IMR-90 (cell line): ENCODE measurements at regions not wholly inside any gene's neighbourhood (a gene's known extent, or its start where the extent isn't known, plus 50 kb on each side); places are given as distances from the start of the nearest gene placed in this dataset.

Experiments used
- ATAC-seq: fragments of 200-7000 bp; cut with Tn5 transposase; 2 replicates; pipeline ENCODE4 v1.9.1; 2020; ENCODE audit warnings: low read depth, mild to moderate bottlenecking, moderate library complexity
- BruUV-seq: library from RNA; stranded (reverse); fragments of 400-500 nt; replicated peaks from 2 replicates; lab custom pipeline; 2021; lab: Mats Ljungman, UMichigan
- CTCF ChIA-PET: fragments of 300-600 bp; formaldehyde crosslinking; extraction: SDS; loops from one replicate; lab custom pipeline; 2021; ENCODE audit warnings: antibody characterized with exemption; lab: Yijun Ruan, JAX
- POLR2A ChIA-PET: fragments of 300-600 bp; sonication (Branson Sonifier 250); formaldehyde crosslinking; loops from one replicate; lab custom pipeline; 2022; ENCODE audit warnings: antibody characterized with exemption; ENCODE audit not compliant: unreplicated experiment; lab: Charles Lee
- DNase-seq: peaks from one replicate; pipeline ENCODE4 v3.0.0; 2013
- H2AFZ ChIP-seq: replicated peaks from 2 replicates; pipeline ENCODE3; 2013; ENCODE audit warnings: low read length, mild to moderate bottlenecking; ENCODE audit not compliant: poor library complexity
- H2AK5ac ChIP-seq: 2 replicates; pipeline ENCODE4 v1.6.1; 2013; ENCODE audit warnings: low read depth, low read length, inconsistent platforms
- H2AK9ac ChIP-seq: replicated peaks from 2 replicates; pipeline ENCODE3; 2013; ENCODE audit warnings: mild to moderate bottlenecking, low read depth, low read length, moderate library complexity; ENCODE audit not compliant: poor library complexity
- H2BK120ac ChIP-seq: 2 replicates; pipeline ENCODE4 v1.6.1; 2013; ENCODE audit warnings: low read depth, low read length, inconsistent platforms
- H2BK15ac ChIP-seq: 3 replicates; pipeline ENCODE4 v1.6.1; 2013; ENCODE audit warnings: low read depth, low read length, inconsistent platforms
- H2BK20ac ChIP-seq: 2 replicates; pipeline ENCODE4 v1.6.1; 2013; ENCODE audit warnings: low read depth, mild to moderate bottlenecking, inconsistent platforms, low read length, moderate library complexity
- H2BK5ac ChIP-seq: 2 replicates; pipeline ENCODE4 v1.6.1; 2013; ENCODE audit warnings: mild to moderate bottlenecking, low read depth, low read length, inconsistent platforms; ENCODE audit not compliant: poor library complexity, severe bottlenecking
- H3K14ac ChIP-seq: replicated peaks from 2 replicates; pipeline ENCODE4 v1.6.1; 2013; ENCODE audit warnings: low read depth, low read length, inconsistent platforms
- H3K18ac ChIP-seq: 2 replicates; pipeline ENCODE4 v1.6.1; 2013; ENCODE audit warnings: low read depth, low read length, control low read depth
- H3K23ac ChIP-seq: 2 replicates; pipeline ENCODE4 v1.6.1; 2013; ENCODE audit warnings: low read depth, low read length, inconsistent platforms
- H3K27ac ChIP-seq: 2 replicates; pipeline ENCODE4 v1.5.1; 2013; ENCODE audit warnings: mild to moderate bottlenecking, control low read depth, low read length; ENCODE audit not compliant: insufficient read depth
- H3K27me3 ChIP-seq: 2 replicates; pipeline ENCODE4 v1.6.1; 2013; ENCODE audit warnings: low read length; ENCODE audit not compliant: control insufficient read depth, insufficient read depth
- H3K36me3 ChIP-seq: 2 replicates; pipeline ENCODE4 v1.6.1; 2013; ENCODE audit warnings: low read length, mixed read lengths; ENCODE audit not compliant: control insufficient read depth, insufficient read depth
- H3K4ac ChIP-seq: 2 replicates; pipeline ENCODE4 v1.6.1; 2013; ENCODE audit warnings: low read depth, low read length, inconsistent platforms
- H3K4me1 ChIP-seq: 2 replicates; pipeline ENCODE4 v1.6.1; 2013; ENCODE audit warnings: low read length, mixed read lengths; ENCODE audit not compliant: control insufficient read depth, insufficient read depth
- H3K4me2 ChIP-seq: 2 replicates; pipeline ENCODE4 v1.6.1; 2013; ENCODE audit warnings: low read depth, mild to moderate bottlenecking, control low read depth, low read length, moderate library complexity
- H3K4me3 ChIP-seq: 2 replicates; pipeline ENCODE4 v1.5.1; 2013; ENCODE audit warnings: low read depth, mild to moderate bottlenecking, control low read depth, low read length, moderate library complexity; ENCODE audit not compliant: insufficient read depth
- H3K56ac ChIP-seq: 2 replicates; pipeline ENCODE4 v1.6.1; 2013; ENCODE audit warnings: low read length, inconsistent platforms; ENCODE audit not compliant: insufficient read depth; ENCODE audit errors: extremely low read depth
- H3K79me1 ChIP-seq, 2 experiments: 2 replicates each; pipeline ENCODE4 v1.6.1; 2013; ENCODE audit warnings: low read length in 2 of 2, inconsistent platforms in 1 of 2, low read depth in 1 of 2
- H3K9ac ChIP-seq: 2 replicates; pipeline ENCODE4 v1.6.1; 2013; ENCODE audit warnings: low read depth, low read length, control low read depth
- H3K9me1 ChIP-seq: 2 replicates; pipeline ENCODE4 v1.6.1; 2013; ENCODE audit warnings: low read length, inconsistent platforms; ENCODE audit not compliant: insufficient read depth
- H3K9me3 ChIP-seq: 2 replicates; pipeline ENCODE4 v1.6.1; 2013; ENCODE audit warnings: low read length; ENCODE audit not compliant: control insufficient read depth, insufficient read depth
- H4K20me1 ChIP-seq: 2 replicates; pipeline ENCODE4 v1.6.1; 2013; ENCODE audit warnings: low read length, inconsistent platforms; ENCODE audit not compliant: insufficient read depth
- H4K5ac ChIP-seq: 2 replicates; pipeline ENCODE4 v1.6.1; 2013; ENCODE audit warnings: mild to moderate bottlenecking, low read depth, low read length, control low read depth
- H4K8ac ChIP-seq, 2 experiments: 2 replicates each; pipeline ENCODE4 v1.6.1; 2013; ENCODE audit warnings: low read depth in 2 of 2, low read length in 2 of 2, control low read depth in 1 of 2, inconsistent platforms in 1 of 2
- H4K91ac ChIP-seq: 2 replicates; pipeline ENCODE4 v1.6.1; 2013; ENCODE audit warnings: low read depth, low read length, inconsistent platforms; ENCODE audit not compliant: insufficient read depth
- BHLHE40 ChIP-seq: fragments of 150-350 bp; IDR thresholded peaks from 2 replicates; pipeline ENCODE4 v1.6.1; 2016; ENCODE audit warnings: mild to moderate bottlenecking, low read depth, low read length
- CEBPB ChIP-seq: IDR thresholded peaks from 2 replicates; pipeline ENCODE4 v1.6.1; 2012; ENCODE audit warnings: low read depth, low read length, improper control_type of control experiment
- CHD1 ChIP-seq: IDR thresholded peaks from 2 replicates; pipeline ENCODE4 v1.6.1; 2012; ENCODE audit warnings: low read depth, low read length, improper control_type of control experiment
- ELK1 ChIP-seq: fragments of 150-350 bp; IDR thresholded peaks from 2 replicates; pipeline ENCODE4 v1.6.1; 2016; ENCODE audit warnings: low read depth, mild to moderate bottlenecking, low read length, moderate library complexity, borderline replicate concordance
- FOS ChIP-seq: fragments of 150-350 bp; IDR thresholded peaks from 2 replicates; pipeline ENCODE4 v1.6.1; 2016; ENCODE audit warnings: low read depth, low read length
- MAFK ChIP-seq: IDR thresholded peaks from 2 replicates; pipeline ENCODE4 v1.6.1; 2012; ENCODE audit warnings: low read depth, low read length, improper control_type of control experiment
- MAZ ChIP-seq: IDR thresholded peaks from 2 replicates; pipeline ENCODE4 v1.6.1; 2012; ENCODE audit warnings: low read depth, mild to moderate bottlenecking, low read length, improper control_type of control experiment, moderate library complexity, borderline replicate concordance
- MXI1 ChIP-seq: IDR thresholded peaks from 2 replicates; pipeline ENCODE4 v1.6.1; 2012; ENCODE audit warnings: low read depth, mild to moderate bottlenecking, low read length, moderate library complexity, borderline replicate concordance
- NFE2L2 ChIP-seq: fragments of 150-350 bp; IDR thresholded peaks from 2 replicates; pipeline ENCODE4 v1.6.1; 2016; ENCODE audit warnings: low read depth, mild to moderate bottlenecking, low read length
- POLR2A ChIP-seq: IDR thresholded peaks from 2 replicates; pipeline ENCODE4 v1.6.1; 2012; ENCODE audit warnings: mild to moderate bottlenecking, low read depth, low read length
- RAD21 ChIP-seq: IDR thresholded peaks from 2 replicates; pipeline ENCODE4 v1.6.1; 2012; ENCODE audit warnings: low read length, improper control_type of control experiment
- RCOR1 ChIP-seq: IDR thresholded peaks from 2 replicates; pipeline ENCODE4 v1.6.1; 2012; ENCODE audit warnings: mild to moderate bottlenecking, low read length, improper control_type of control experiment; ENCODE audit not compliant: insufficient replicate concordance
- RFX5 ChIP-seq: IDR thresholded peaks from 2 replicates; pipeline ENCODE4 v1.8.0; 2012; ENCODE audit warnings: low read depth, mild to moderate bottlenecking, low read length, moderate library complexity
- SMC3 ChIP-seq: fragments of 150-350 bp; IDR thresholded peaks from 2 replicates; pipeline ENCODE4 v1.6.1; 2016; ENCODE audit warnings: low read depth, mild to moderate bottlenecking, antibody characterized with exemption, low read length, moderate library complexity
- USF2 ChIP-seq: fragments of 150-350 bp; IDR thresholded peaks from 2 replicates; pipeline ENCODE4 v1.6.1; 2017; ENCODE audit warnings: mild to moderate bottlenecking, antibody characterized with exemption, low read length, low read depth
- whole genome bisulfite sequencing, 2 experiments: methylation state at CpG; one replicate each; pipeline versions ENCODE4 v1.1.5 to v1.1.7; 2013; ENCODE audit warnings: missing lambda C conversion rate in 2 of 2; ENCODE audit not compliant: insufficient read length in 1 of 2; ENCODE audit errors: extremely low coverage in 2 of 2; 5-methylcytosine and 5-hydroxymethylcytosine counted together
- dilution Hi-C: fragments of 300-500 bp; cut with HindIII; formaldehyde crosslinking; loops from one replicate; pipeline ENCODE4 v1.14.3; 2018; ENCODE audit warnings: low sequenced_read_pairs; ENCODE audit not compliant: unreplicated experiment
- in situ Hi-C: fragments of 300-500 bp; cut with MboI; formaldehyde crosslinking; loops from 3 replicates; pipeline ENCODE4 v1.14.3; 2019; ENCODE audit warnings: low sequenced_read_pairs, inconsistent platforms, mixed read lengths
- intact Hi-C: fragments of 100-400 bp; cut with micrococcal nuclease; formaldehyde crosslinking; loops from 2 replicates; pipeline ENCODE4 v1.10.0; 2022
- TF ChIP-seq, protein P1 (sequence below): conservative IDR thresholded peaks from 2 replicates; pipeline ENCODE4 v1.5.1; 2012; ENCODE audit warnings: mild to moderate bottlenecking, low read depth, low read length, improper control_type of control experiment

DNA sequence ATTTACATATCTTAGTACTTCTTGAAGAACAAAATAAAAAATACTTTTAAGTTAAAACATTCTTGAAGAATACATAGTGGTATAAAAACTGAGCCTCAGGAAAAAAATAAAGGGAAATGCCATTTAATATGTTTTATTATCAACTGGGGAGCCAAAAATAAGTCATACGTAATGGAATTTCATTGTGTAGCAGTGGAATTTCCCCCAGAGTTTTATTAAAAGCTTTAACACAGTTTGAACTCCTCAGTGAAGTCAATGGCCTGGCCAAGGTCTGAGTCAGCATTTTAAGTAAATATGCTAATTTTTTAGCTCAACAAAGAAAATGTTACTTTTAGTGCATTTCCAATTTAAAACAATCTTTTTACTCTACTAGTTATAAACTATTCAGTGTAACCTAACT, 350.1 kb upstream of the ATP2B1 start:
- Histone ChIP-seq H3K14ac (no peak overlapping the region), H3K9me1 (no peaks in the 10 kb centered on the region; the same call in 1 of the 2 replicates), H4K20me1 (no peaks in the 10 kb centered on the region), H2BK15ac (no peak overlapping the region), H2AK9ac (no peak overlapping the region), H2AK5ac (no peak overlapping the region), H2BK5ac (peak overlapping the region; percentile 52), H4K91ac (no peak overlapping the region), H3K4ac (no peak overlapping the region), H2BK120ac (no peak overlapping the region), H3K23ac (no peak overlapping the region), H3K4me2 (no peak overlapping the region), H4K8ac (no peak overlapping the region), H3K36me3 (no peaks in the 10 kb centered on the region), H2AFZ (no peak overlapping the region), H3K27ac (no peak overlapping the region), H3K56ac (no peak overlapping the region), H3K9me3 (no peaks in the 10 kb centered on the region), H3K4me1 (peaks cover 5% of the 10 kb centered on the region), H4K5ac (no peak overlapping the region), H2BK20ac (no peak overlapping the region), H3K4me3 (no peak overlapping the region), H3K18ac (no peak overlapping the region), H3K79me1 (no peaks in the 10 kb centered on the region), H3K27me3 (no peaks in the 10 kb centered on the region), H3K9ac (no peak overlapping the region)
- POLR2A ChIA-PET, result no interaction called here
- no CpG with 5 or more reads among the region's 1 CpG for WGBS, 2 experiments
- intact Hi-C loops, result no loop called here
- peak; percentile 84 for ATAC-seq
- in situ Hi-C loops, result no loop called here
- DNase-seq, result peak; percentile 93
- dilution Hi-C loops, result no loop called here
- no TSS peak for BruUV-seq
- TF ChIP-seq RCOR1, result no peak
- TF ChIP-seq RAD21, result no peak
- TF ChIP-seq MAFK, result peak; percentile 100
- TF ChIP-seq CEBPB, result no peak
- TF ChIP-seq USF2, result no peak
- TF ChIP-seq BHLHE40, result no peak
- no peak for TF ChIP-seq RFX5
- TF ChIP-seq SMC3, result no peak
- 0 out of 2 replicates have a peak, but pooled peaks have one; percentile 39 for TF ChIP-seq FOS
- TF ChIP-seq MXI1, result no peak
- no peak for TF ChIP-seq CHD1
- TF ChIP-seq, protein P1, sequence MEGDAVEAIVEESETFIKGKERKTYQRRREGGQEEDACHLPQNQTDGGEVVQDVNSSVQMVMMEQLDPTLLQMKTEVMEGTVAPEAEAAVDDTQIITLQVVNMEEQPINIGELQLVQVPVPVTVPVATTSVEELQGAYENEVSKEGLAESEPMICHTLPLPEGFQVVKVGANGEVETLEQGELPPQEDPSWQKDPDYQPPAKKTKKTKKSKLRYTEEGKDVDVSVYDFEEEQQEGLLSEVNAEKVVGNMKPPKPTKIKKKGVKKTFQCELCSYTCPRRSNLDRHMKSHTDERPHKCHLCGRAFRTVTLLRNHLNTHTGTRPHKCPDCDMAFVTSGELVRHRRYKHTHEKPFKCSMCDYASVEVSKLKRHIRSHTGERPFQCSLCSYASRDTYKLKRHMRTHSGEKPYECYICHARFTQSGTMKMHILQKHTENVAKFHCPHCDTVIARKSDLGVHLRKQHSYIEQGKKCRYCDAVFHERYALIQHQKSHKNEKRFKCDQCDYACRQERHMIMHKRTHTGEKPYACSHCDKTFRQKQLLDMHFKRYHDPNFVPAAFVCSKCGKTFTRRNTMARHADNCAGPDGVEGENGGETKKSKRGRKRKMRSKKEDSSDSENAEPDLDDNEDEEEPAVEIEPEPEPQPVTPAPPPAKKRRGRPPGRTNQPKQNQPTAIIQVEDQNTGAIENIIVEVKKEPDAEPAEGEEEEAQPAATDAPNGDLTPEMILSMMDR, result no peak
- TF ChIP-seq NFE2L2, result peak; percentile 65
- TF ChIP-seq ELK1, result no peak
- TF ChIP-seq MAZ, result no peak
- no peak for TF ChIP-seq POLR2A
- CTCF ChIA-PET, result no interaction called here
